BJ (cell line): ENCODE measurements at regions not wholly inside any gene's neighbourhood (a gene's known extent, or its start where the extent isn't known, plus 50 kb on each side); places are given as distances from the start of the nearest gene placed in this dataset.

Source experiments
- CTCF ChIA-PET: fragments of 350-600 bp; formaldehyde crosslinking; extraction: SDS; loops from one replicate; lab custom pipeline; 2021; ENCODE audit warnings: antibody characterized with exemption, inconsistent platforms; lab: Yijun Ruan, JAX
- POLR2A ChIA-PET: fragments of 300-600 bp; sonication (Branson Sonifier 250); formaldehyde crosslinking; extraction: SDS; loops from one replicate; lab custom pipeline; 2021; ENCODE audit warnings: antibody characterized with exemption; lab: Charles Lee
- DNase-seq: peaks from one replicate; pipeline ENCODE4 v3.0.0-alpha.2; 2011; ENCODE audit warnings: low read depth
- H3K27me3 ChIP-seq: 2 replicates; pipeline ENCODE4 v1.6.0; 2011; ENCODE audit warnings: low read length; ENCODE audit not compliant: control insufficient read depth, insufficient read depth
- H3K36me3 ChIP-seq: 2 replicates; pipeline ENCODE4 v1.5.1; 2011; ENCODE audit warnings: low read length; ENCODE audit not compliant: control insufficient read depth, insufficient read depth
- H3K4me3 ChIP-seq: 2 replicates; pipeline ENCODE4 v1.5.1; 2011; ENCODE audit warnings: low read depth, mild to moderate bottlenecking, control low read depth, low read length
- TF ChIP-seq, protein P1 (sequence below): IDR thresholded peaks from 2 replicates; pipeline ENCODE4 v1.5.1; 2011; ENCODE audit warnings: low read depth, mild to moderate bottlenecking, control low read depth, inconsistent platforms, low read length, moderate library complexity; ENCODE audit not compliant: insufficient read depth

DNA sequence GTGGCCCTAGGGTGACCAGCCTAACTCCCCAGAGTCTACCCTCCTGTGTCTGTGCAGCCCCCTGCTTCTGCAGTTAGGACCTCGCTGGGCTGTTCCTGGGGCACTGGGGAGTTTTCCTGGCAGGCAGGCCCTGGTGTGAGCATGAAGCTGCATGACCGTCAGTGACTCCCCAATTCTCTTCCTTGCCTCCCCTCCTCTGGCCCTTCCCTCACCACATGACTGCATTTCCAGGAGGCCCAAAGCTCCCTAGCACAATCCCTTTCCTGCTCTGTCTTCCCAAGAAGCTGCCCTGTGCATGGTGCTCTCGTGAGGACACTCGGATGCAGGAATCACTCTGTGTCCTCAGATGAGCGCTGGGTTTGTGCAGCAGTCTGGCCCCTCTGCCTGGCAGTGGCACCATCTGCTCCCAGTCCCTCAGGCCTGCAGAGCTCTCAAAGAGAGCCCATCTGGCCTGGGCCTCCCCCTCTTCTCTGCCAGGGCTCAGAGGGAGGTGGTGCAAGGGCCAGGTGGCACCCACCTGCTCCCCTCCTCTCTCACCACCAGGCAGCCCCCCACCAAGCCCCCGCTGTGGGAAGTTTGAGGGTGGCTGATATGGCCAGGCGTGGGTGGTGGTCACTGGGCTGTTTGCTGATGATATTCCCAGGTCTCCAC, 125.6 kb upstream of the HS6ST1 start:
- Histone ChIP-seq H3K4me3 (no peak overlapping the region), H3K36me3 (no peaks in the 10 kb centered on the region), H3K27me3 (no peaks in the 10 kb centered on the region)
- CTCF ChIA-PET, result interaction anchor here (0.6 kb wide), 1 partner anchor 203 kb away, joined by 3 read pairs; no protein-coding TSS in a partner anchor
- no peak for DNase-seq
- TF ChIP-seq, protein P1, sequence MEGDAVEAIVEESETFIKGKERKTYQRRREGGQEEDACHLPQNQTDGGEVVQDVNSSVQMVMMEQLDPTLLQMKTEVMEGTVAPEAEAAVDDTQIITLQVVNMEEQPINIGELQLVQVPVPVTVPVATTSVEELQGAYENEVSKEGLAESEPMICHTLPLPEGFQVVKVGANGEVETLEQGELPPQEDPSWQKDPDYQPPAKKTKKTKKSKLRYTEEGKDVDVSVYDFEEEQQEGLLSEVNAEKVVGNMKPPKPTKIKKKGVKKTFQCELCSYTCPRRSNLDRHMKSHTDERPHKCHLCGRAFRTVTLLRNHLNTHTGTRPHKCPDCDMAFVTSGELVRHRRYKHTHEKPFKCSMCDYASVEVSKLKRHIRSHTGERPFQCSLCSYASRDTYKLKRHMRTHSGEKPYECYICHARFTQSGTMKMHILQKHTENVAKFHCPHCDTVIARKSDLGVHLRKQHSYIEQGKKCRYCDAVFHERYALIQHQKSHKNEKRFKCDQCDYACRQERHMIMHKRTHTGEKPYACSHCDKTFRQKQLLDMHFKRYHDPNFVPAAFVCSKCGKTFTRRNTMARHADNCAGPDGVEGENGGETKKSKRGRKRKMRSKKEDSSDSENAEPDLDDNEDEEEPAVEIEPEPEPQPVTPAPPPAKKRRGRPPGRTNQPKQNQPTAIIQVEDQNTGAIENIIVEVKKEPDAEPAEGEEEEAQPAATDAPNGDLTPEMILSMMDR, result no peak
- POLR2A ChIA-PET, result no interaction called here

DNA sequence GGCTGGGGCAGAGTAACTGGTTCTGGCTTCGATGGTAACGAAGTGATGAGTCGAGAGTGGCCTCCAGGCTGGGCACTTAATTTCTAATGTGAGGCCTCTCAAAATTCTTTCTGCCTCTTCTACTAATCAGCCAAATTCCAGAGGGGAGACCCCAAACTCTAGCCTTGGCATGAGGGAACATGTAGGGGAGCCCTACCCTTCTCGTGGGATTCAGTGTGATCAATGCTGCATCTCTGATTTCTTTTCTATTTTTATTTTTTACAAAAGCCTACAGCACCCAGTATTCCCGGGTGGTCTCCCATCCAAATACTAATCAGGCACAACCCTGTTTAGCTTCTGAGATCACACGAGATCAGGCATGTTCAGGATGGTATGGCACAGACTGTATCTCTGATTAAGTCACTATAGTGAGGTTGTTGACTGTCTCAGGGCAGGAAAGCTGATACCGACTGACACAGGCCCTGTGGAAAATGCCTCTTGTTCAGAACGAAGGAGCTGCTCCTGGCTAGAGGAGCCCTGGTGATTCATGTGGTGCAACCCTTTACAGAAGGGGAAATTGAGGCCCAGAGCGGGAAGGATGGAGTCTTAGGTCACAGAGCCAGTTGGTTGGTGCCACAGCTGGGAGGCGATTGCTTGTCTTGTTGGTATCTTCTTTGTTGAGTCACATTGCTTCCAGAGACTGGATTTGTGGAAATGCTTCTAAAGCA, 126.3 kb upstream of the HS6ST1 start:
- no peak overlapping the region for H3K4me3 ChIP-seq
- DNase-seq, result no peak
- no peaks in the 10 kb centered on the region for H3K36me3 ChIP-seq
- TF ChIP-seq, protein P1, result no peak
- ChIA-PET POLR2A (no interaction called here), CTCF (no interaction called here)
- no peaks in the 10 kb centered on the region for H3K27me3 ChIP-seq

DNA sequence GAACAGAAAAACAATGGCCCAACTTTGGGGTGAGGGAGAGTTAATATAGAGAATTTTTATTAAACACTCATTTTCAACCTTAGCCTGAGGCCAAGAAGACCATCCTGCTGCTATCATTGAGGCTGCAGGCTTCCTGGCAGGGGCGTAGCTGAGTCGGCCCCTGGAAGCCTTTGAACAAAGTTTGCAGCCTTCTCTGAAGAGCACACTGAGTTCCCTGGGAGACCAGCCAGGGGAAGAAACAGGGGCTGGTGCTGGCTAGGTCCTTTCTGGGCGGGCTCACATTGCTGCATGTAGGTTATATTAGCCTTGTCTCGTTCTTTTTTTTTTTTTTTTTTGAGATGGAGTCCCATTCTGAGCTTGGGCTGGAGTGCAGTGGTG, 126.8 kb upstream of the HS6ST1 start:
- CTCF ChIA-PET, result interaction anchor here (1.2 kb wide), 1 partner anchor 16 kb away, joined by 4 read pairs; no protein-coding TSS in a partner anchor
- no peaks in the 10 kb centered on the region for H3K36me3 ChIP-seq
- no peak overlapping the region for H3K4me3 ChIP-seq
- H3K27me3 ChIP-seq, result no peaks in the 10 kb centered on the region
- TF ChIP-seq, protein P1, result no peak
- POLR2A ChIA-PET, result interaction anchor here (0.6 kb wide), 1 partner anchor 108 kb away, joined by 5 read pairs; no protein-coding TSS in a partner anchor
- no peak for DNase-seq

DNA sequence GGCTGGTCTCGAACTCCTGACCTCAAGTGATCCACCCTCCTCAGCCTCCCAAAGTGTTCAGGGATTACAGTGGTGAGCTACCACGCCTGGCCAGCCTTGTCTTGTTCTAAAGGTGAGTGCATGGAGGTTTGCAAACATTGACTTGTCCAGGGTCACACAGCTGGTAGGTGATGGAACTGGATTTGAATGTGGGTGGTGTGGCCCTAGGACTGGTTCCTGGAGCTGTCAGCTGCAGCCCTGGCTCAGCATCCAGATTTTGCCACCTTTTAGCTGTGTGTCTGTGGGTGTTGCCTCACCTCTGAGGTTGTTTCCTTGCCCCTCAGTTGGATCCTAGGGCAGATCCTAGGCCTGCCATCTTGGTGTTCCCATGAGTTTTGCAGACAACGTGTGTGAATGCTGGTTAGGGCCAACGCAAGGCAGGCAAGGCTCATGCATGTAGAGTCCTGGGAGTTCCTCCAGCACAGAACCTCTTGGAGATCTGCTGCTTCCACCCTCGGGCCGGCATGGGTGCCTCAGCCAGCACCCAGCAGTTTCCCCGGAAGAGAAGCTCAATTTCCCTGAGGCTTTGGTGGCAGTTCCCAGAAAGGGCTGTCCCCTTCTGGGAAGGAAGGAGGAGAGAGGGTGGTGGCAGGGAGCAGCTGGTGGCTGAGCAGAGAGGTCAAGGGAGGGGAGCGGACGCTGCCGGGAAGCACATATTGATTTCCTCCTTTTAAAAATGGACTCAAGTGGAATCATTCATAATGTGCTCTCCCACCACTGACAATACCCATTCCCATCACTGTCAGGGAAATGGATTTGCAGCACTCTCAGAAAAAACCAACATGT, 127.6 kb upstream of the HS6ST1 start:
- no peak overlapping the region for H3K4me3 ChIP-seq
- ChIA-PET POLR2A (interaction anchor here (0.6 kb wide), 1 partner anchor 107 kb away, joined by 5 read pairs; no protein-coding TSS in a partner anchor), CTCF (interaction anchor here (1.2 kb wide), 1 partner anchor 16 kb away, joined by 4 read pairs; no protein-coding TSS in a partner anchor)
- no peak for DNase-seq
- no peaks in the 10 kb centered on the region for H3K27me3 ChIP-seq
- TF ChIP-seq, protein P1, result no peak
- H3K36me3 ChIP-seq, result no peaks in the 10 kb centered on the region
